ENCODE measurements at regions not wholly inside any gene's neighbourhood (a gene's known extent, or its start where the extent isn't known, plus 50 kb on each side); places are given as distances from the start of the nearest gene placed in this dataset.
A peak's percentile ranks its signal among the peaks of the same experiment; 100 is the strongest.

DNA sequence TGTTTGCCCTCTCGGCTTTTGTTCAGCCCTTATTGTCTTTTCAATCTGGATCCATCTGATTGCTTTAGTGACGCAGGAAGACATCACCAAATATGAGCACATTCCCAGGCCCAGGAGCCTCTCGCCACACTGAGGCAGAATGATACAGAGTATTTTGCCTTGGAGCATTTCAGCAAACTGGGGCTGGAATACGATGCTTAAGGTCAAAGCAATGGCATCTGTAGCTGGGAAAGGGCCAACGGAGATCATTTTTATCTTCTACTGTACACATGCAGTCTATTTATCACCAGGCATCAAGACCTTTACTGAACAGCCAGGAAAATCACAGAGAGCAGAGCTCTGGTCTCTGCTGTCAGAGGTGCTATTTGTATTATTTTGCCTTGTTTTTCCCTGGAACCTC, 655.3 kb downstream of the RNF144B start:
- no peak for DNase-seq

DNA sequence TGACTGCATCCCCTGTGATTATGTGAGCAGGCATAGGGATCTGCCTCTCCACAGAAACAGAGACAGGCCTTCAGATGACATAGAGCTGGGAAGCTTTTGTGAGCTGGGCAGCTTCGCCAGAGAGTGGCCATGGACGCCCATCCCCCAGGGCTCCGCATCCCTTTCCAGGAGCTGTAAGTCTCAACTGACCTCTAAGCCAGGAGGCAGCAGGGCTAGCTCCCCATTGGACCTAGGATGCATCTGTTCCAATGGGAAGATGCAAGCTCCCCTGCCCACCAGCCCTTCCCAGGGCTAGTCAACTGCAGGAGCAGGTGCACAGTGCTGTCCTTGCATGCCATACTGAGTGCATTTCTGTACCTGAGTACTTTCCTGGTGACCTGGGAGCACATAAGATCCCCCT, 663.6 kb downstream of the RNF144B start:
- DNase-seq, result no peak

DNA sequence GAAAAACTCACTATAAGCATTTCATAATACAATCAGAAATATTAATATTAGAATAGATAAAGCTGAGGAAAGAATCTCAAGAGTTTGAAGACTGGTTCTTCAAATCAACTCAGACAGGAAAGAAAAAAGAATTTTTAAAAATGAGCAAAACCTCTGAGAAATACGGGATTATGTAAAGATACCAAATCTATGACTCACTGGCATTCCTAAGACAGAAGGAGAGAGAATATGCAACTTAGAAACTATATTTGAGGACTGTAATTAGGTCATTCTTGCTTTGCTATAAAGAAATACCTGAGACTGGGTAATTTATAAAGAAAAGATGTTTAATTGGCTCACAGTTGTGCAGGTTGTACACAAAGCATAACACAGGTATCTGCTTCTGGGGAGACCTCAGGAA, 665.1 kb downstream of the RNF144B start:
- no peak for DNase-seq

DNA sequence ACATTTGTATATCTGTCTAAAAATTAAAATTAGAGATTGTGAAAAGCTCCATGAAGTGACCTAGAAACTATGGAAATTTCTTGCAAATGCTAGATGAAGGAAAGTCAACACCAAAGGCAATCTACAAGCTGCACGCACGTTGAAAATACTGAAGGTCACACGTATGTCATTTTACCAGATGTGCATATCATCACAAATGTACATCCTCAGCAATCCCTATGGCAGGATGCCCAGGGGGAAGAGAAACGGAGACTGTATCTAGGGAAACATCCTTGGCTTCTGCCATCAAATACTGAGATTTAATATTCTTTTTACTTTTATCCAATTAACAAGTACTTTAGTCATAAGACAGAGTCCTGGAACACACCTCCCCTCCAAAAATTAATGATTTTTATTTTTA, 672.0 kb downstream of the RNF144B start:
- DNase-seq, result no peak

DNA sequence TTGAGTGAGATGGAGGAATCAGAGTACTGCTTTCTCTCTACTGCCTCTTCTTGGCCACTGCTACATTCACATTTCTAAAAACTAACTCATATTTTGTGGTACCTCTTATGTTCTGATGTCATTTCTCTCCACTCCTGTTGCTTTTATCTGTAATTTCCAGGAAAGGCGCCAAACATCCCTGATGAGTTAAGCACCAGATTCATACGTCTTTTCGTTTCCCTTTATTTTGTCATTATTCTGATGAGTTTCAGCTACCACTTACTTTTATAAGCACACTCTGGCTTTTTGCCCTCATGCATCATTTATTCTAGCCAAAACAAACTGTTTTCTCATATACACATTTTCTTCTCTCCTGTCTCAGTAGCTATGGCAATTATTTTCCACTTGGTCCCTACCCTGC, 680.0 kb downstream of the RNF144B start:
- no peak for DNase-seq

DNA sequence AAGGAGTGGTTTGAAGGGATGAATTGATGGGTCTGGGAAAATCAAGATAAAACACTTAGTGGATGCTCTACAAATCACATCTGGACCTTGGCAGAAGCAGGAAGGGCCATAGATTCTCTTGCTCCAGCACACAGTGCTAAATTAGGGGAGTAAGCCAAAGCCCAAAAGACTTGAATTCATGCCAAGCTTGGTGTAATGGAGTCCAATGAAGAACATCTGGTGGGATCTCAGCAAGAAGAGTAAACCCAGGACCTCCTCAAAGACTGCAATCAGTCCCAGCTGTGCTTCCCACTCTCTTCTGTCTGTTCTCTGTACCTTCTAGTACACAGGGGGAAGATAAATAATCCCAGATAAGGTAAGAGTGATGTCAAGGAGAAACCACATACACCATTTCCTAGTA, 683.4 kb downstream of the RNF144B start:
- DNase-seq, result no peak

DNA sequence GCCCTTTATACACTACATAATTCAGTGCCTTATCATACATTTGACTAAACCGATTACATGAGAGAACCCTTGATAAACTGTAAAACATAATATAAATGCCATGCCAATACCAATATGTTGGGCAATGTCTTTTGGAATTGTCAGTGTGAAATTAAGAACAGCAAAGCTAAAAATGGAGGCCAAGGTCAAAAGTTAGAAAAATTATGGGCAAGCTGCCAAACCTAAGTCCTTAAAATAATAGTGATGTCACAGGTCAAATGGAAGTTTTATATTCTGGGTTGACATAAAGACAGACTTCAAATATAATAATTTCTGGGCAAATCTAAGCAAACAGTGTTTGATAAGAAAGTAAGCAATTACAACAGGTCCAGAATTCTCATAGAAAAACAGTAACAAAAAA, 696.7 kb downstream of the RNF144B start:
- no peak for DNase-seq

DNA sequence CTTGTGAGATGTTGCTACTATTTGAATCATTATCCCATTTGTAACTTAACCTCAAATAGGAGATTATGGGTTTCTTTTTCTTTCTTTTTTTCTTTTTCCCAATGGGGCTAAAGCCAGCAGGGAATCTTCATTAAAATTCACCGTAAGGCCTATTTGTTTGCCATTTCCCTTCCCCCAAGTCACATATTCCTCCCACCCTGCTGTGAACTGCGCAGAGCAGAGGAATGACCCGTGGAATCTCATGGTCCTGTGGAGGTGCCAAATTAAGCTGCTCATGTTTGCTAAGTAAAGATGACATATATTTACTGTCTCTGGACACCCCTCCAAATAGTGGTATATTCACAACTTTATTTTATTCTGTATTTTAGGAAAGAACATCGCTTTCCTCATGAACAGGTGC, 699.3 kb downstream of the RNF144B start:
- no peak for DNase-seq

DNA sequence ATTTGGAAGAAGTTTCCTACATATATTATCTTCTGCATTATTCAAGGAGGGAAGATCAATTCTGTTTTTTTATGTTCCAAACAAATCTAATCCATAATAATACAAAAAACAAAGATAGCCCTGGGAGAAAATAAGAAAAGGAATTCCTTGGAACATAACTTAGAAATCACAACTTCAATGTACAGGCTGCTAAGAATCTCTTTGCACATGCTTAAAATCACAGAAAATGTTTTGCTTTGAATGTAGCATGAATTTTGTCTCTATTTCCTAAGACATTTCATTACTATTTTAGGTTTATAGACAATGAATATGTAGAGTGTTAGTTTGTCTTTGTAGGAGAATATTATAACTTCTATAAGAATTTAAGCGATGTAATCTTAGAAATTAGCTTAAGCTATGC, 700.1 kb downstream of the RNF144B start:
- DNase-seq, result no peak

DNA sequence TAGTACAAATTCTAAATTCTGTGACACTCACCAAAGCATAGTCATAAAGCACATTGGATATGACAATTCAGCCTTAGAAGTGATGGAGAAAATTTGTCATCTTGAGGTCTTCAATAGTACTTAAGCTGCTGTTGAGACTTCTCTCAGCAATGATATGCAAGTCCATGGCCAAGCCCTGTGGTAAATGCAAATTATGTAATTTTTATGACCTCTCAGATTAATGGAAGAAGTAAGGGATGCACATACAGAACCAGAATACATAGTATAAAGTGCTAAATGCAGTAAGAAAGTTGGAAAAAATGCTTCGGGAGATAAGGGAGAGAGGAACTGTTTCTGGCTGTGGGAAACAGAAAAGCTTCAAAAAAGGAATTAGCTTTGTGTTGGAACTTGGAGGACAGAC, 700.7 kb downstream of the RNF144B start:
- DNase-seq, result no peak

DNA sequence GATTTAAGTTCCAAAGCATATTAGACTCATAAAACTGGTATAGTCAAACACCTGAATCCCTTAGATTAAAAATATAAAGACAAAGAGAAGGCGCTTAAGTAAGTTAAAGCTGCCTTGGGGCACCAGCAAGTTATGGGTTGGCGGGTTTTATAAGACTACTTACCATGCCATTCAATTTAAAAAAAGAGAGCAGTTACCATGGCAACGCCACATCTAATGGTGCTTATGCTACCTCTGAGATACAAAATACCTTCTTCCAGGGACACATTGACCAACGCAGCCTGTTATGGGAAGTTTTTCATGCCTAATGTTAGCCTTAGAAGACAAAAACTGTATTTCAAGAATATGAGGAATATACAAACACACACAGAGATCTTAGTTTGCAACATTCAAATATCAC, 713.6 kb downstream of the RNF144B start:
- DNase-seq, result no peak

DNA sequence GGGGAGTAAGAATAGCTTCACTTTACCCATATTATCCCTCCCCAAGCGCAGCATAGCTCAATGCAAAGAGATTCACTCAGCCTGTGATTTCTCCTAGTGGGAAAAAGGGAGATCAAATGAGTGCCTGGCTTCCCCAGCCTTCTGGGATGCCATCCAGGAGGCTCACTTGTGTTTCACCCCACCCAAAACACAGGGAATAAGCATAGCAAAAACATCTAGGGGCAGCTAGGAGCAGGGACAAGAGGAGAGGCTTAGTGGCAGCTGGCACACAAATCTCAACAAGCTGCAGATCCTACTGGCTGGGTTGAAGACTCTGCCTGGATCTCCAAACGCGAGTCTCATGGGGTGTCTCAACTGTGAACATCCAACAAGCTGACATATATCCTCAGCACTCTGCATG, 715.8 kb downstream of the RNF144B start:
- no peak for DNase-seq

DNA sequence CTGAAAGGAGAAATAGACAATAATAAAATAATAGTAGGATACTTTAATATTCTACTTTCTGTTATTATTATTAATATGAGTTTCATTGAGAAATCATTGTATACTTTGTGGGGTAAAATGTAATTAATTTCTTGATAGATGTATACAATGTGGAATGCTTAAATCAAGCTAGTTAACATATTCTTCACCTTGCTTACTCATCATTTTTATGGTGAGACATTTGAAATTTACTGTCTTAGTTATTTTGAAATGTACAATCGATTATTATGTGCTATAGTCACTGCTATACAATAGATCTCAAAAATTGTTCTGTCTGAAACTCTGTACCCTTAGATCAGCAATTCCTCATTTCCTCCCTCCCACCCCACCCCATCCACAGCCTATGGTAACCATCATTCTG, 720.3 kb downstream of the RNF144B start:
- no peak for DNase-seq

DNA sequence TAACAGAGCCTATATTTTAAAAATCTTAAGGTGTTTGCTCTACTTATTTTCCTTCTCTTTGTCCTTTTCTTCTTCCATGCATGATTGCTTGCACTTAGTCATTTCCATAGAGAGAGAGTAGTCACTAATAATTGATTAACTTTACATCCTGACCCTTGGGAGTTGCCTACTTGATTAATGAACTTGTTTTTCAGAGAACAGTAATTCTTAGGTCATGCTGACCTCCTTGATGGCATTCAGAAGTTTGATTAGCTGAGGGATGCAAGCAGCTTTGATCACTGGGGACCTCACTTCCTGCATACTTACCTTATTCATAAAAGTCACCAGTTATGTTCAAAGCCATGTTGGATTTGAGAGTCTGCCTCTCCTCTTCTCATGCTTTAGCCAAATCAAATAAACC, 715.6 kb upstream of the ID4 start:
- DNase-seq, result no peak

DNA sequence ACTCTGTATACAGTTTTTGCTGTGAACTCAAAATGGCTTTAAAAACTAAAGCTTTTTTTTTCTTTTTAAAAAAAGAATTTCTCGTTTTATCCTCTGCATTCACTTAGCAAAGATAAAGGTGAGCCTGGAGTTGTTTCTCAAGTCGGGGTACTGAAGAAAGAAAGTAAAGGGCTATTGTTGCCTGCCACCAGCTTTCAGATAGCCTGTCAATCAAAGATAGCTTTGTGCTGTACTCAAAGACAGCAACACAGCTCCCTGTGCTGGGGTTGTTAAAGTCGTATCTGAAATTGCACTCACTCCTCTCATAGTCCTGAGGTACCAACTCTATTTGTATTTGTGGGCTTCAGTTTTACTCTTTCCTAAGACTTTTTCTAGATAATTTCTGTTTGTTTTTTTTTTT, 710.1 kb upstream of the ID4 start:
- DNase-seq, result no peak

DNA sequence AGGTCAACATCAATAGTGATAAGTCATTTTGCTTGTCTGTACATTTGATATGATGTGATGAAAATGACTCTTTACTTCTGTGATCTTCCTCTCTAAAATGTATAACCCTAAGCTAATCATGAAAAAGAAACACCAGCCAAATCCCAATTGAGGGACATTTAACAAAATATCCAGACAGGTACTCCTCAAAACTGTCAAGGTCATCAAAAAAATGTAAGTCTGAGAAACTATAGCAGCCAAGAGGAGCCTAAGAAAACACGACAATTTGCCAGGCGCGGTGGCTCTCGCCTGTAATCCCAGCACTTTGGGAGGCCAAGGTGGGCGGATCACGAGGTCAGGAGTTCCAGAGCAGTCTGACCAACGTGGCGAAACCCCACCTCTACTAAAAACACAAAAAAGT, 708.5 kb upstream of the ID4 start:
- no peak for DNase-seq

DNA sequence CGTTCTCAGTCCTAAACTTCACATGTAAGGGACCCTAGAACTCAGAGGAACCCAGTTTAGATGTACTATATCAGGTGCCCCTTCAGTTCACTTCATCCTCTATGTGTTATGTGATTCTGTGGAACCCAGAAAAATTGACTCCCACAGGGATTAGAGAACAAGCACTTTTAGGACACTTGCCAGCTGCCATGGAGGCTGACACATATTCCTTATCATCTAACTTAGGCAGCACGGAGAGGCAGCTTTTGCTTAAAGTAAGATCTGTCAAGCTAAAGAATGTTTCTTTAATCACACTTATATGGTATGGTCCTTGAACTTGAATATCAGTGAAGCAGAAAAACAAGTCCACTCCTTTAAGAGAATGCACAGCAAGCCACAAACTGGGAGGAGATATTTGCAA, 701.5 kb upstream of the ID4 start:
- DNase-seq, result no peak

DNA sequence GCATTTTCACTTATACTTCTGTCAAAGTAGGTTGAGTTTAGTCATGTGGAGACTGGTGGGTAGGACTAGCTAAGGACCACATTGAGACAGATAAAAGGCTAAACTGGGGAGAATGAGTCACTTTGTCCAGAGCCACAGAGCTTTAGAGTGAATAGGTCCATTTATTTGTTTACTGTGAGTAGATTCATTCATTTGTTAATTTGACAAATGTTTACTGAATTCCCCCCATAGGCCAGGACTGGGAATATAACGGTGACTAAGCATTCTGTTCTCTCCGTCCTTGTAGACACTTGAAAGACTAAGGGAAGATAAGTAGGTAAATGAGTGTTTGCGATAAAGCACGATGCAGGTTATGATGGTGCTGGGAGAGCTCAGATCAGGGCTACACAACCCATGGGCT, 699.7 kb upstream of the ID4 start:
- DNase-seq, result peak; percentile 39

DNA sequence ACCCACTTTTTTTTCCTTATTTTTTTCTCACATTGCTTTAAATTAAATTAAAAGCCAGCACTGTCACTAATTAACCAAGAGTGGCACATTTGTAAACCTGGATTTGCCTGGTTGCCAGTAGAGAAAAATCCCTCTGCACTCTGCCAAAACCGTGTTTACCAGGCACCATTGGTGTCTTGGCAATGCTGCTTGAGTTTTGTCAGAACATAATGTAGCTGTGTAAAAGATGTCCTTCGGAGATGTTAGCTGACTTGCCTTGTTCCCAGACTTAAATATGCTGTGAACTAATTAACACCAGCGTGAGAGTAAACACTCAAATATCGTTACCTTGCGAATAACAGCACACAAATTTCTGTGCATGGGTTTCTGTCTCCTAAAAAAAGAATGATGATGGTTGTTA, 694.9 kb upstream of the ID4 start:
- no peak for DNase-seq

DNA sequence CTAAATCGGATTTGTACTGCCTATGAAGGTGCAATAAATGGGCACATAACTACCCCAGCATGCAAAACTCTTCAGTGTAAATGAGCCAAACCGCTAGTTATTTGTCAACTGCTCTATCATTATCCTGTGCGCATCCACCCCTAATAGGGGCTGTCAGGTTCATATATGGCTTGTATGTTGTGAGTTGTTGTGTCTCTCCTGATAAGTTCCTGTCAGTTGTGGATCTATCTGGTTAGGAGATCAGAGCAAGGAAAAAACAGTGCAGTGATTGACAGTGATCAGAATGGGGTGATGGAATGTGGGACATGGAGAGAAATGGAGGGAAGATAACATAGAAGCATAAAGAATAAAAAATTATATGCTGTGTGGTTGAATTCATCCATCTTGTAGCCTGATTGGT, 686.9 kb upstream of the ID4 start:
- DNase-seq, result no peak

DNA sequence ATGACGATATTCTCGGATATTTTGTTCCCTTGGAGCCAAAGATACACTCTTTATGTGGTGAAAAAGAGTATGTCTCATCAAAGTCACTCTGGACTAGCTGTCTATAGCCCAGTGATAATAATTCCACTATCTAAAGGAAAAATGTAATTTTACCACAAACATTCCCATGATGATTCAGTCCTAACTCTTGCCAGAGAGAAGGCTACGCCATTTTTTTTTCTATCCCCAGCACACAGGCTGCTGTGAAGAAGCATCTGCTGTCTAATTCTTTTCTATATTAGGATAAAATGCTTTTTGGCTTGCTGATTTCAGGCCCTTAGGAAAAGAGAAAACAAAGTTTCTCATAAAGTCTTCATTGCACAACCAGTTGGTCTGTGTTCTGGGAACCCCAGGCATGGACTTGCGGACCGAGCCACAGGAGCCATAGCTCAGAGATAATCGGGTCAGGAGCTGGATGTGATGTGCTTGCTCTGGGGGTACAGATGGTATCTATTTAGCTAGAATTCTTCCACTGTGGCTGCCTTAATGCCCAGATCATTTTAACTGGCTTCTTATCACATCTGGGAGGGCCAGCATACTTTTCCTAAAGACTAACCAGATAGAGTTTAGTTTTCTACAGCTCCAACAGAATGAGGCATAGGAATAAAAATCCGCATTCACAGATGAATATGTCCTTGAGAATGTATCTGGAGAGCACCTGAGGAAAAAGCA, 683.7 kb upstream of the ID4 start:
- DNase-seq, result no peak

DNA sequence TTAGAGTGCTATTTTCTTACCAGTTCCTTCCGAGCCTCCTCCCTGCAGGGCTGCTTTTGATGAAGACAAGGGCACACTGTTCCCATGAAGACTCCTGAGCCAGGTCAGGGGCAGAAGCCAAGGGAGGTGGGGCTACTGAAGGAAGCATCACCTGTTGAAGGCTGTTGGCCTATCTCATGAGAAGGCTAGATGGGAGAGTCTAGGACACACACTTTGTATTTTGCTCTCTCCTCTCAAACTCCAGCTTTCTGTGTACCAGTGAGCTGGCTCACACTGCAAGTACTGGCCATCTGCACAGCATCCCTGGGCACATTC, 683.2 kb upstream of the ID4 start:
- no peak for DNase-seq

DNA sequence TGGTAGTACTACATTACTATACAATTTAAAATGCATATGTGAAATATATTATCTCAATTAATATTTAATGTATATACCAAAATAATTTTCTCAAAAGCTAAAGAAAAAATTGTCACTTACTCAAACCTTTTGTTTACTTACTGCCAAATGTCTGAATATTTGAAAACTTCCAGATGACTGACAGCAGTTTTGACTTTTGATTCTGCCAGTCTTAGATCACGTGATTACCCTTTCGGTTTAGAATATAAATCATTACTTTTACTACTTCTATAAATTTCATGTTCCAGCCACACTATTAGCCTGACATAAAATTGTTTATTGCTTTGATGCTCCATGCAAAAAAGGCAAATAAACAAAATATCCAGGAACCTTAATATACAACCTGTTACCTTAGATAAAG, 680.7 kb upstream of the ID4 start:
- DNase-seq, result no peak

DNA sequence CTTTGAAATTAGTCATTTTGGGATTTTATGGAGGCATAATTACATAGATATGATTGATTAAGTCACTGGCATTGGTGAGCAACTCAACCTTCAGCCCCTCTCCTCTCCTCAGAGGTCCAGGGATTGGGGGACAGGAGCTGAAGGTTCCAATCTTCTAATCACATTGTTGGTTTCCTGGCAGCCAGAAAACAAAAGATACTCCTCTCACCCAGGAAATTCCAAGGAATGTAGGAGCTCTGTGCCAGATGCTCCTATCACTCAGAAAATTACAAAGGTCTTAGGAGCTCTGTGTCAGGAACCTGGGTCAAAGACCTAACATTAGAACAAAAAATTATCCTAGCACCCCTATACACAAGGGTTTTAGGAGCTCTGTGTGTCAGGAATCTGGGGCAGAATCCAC, 679.7 kb upstream of the ID4 start:
- no peak for DNase-seq

DNA sequence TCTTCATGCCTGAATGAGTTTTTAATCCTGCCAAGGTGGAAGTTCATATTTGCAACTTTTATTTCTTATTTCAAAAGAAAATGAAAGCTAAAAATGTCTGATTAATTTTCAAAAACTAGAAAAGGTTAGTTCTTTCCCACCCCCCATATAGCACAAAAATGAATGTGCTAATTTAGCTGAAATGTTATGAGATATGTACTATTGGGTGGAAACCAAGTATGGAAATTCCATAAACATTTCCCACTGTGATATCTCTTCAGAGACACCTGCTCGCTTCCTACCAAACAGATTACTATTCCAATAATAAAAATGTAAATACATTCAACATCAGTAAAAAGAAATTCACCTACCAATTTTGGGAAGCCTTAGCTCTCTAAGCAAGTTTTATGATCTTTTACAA, 678.6 kb upstream of the ID4 start:
- no peak for DNase-seq

DNA sequence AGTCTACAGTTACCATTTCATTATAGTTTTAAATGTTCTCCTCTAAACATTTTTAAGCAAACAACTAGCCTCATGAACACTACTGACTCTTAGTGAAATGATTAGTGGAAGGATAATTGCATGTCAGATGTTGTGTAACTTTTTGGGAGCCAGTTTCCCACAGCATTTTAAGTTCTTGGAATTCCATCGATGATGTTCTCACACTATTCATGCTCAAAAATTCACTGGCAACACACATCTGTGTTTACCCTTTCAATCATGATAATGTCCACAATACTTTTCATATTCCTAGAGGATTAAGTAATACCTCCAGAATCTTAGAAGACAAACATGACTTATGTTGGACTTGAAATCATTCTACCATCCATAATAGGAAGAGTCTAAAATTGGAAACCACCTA, 678.1 kb upstream of the ID4 start:
- DNase-seq, result no peak

All from NCI-H774 (cell line).